ENCODE measurements at regions not wholly inside any gene's neighbourhood (a gene's known extent, or its start where the extent isn't known, plus 50 kb on each side); places are given as distances from the start of the nearest gene placed in this dataset.
"Not testable (repeated sequence)": the region's sequence is repeated elsewhere in the genome, so short reads cannot be mapped to it uniquely, and the experiment has no call there.

DNA sequence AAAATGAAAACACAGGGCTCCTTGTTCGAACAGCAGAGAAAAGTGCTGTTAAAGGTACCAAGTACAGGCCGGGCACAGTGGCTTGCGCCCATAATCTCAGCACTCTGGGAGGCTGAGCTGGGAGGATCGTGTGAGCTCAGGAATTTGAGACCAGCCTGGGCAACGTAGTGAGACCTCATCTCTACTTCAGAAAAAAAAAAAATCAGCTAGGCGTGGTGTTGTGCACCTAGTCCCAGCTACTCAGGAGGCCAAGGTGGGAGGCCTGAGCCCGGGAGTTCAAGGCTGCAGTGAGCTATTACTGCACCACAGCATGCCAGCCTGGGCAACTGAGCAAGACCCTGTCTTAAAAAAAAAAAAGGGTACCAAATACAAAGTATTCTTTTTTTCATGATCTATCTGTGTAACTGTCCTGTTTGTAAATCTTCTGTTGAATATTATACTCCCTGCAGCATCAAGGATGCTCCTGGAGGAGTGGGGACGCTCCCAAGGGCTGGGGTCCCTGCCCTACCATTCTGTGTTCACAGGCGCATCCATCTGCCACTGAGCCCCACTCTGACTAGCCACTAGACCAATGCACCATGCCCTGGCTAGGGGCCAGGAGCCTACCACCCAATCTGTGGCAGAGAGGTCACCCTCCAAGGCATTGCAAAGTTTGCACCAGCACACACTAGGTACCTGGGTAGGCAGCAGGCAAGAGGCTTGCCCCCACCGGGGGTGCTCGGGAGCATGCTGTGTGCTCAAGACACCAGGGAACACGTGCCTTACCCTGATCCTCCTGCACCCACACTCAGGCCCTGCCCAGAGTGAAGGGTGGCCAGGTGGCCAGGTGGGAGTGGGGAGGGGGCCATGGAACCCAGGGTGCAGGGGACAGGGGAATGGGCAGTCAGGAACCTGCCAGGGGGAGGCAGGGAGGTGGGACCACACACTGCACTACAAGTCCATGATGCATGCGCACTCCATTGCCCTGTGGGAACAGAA is 67.3 kb upstream of the KMT2C start:
- DNase-seq: no peak

DNA sequence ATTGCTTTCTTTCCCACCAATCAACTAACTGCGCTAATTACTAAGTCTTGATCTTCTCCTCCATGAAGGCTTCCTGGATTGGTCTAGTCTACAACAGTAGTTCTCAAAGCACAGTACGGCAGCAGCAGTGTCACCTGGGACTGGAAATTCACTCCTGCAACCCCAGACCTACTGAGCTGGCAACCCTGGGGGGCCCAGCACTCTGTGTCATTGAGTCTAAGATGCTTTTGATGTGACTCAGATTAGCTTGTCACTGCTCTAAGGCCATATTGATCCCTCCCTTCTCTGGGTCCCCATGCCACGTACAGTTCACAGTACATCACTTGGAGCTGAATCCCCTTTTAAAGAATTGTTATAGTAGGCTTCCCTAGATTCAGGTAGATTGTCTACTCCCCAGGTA is 65.7 kb upstream of the KMT2C start:
- no peak for DNase-seq

DNA sequence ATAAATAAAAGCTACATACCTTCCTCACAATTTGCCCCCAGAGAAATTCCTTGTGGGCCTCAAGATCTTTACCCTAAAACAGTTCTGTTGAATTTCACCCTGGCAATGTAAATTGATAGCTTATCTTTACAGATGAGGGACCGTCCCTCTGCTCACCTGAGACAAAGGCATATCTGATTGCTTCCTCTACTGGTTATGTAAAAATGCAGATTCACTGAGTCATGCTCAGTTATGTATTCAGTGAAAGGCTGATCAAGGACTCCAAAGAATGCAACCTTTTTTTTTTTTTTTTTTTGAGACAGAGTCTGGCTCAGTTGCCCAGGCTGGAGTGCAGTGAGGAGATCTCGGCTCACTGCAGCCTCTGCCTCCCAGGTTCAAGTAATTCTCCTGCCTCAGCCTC is 64.2 kb upstream of the KMT2C start:
- DNase-seq: not testable (repeated sequence)

DNA sequence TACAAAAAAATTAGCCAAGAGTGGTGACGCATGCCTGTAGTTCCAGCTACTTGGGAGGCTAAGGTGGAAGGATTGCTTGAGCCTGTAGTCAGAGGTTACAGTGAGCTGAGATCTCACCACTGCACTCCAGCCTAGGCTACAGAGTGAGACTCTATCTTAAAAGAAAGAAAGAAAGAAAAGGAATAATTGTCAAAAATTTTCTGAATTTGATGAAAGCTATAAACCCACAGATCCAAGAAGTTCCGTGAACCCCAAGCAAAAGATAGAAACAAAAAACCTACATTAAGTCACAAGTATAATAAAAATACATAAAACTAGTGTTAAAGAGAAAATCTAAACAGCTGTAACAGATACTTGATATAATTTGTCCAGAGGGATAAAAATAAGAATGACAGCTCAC is 60.1 kb upstream of the KMT2C start:
- no peak for DNase-seq

DNA sequence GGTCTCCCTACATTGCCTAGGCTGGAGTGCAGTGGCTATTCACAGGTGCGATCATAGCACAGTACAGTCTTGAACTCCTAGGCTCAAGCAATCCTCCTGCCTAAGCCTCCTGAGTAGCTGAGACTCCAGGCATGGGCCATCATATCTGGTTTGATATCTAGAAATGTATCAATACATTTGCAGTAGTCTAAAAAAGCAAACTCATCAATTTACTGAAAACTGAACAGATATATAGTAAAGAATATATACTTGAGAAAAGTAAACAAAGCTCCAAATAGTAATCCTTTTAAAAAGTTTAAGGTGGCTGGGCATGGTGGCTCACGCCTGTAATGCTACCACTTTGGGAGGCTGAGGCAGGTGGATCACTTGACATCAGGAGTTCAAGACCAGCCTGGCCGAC is 57.1 kb upstream of the KMT2C start:
- no peak for DNase-seq

DNA sequence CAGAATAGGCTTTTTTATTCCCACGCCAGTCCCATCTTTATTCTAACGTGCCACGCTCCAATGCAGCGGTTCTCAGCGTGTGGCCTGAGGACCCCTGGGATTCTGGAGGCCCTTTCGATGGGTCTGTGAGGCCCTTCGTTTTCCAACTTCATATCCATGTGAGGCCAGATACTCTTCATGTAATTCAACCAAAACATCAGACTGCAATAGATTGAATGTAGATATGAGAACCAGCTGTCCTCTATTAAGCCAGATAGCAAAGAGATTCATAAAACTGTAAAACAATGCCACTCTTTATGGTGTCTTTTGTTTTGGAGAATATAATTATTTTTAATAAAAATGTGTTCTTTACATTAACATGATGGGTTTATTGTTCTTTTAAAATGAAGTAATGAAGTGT is 53.2 kb upstream of the KMT2C start:
- DNase-seq: no peak

DNA sequence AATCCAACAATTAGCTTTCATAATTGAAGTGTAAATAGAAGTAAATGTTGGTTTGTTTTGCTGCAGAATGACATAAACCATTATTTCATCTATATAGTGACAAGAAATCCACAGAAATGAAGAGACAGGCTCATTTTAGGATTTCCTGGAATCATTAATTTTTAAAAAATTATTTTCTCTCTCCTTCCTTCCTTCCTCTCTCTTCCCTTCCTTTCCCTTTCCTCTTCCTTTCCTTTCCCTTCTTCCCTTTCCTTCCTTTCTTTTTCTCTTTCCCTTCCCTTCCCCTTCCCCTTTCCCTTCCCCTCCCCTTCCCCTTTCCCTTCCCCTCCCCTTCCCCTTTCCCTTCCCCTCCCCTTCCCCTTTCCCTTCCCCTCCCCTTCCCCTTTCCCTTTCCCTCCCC is 51.2 kb upstream of the KMT2C start:
- no peak for DNase-seq

DNA sequence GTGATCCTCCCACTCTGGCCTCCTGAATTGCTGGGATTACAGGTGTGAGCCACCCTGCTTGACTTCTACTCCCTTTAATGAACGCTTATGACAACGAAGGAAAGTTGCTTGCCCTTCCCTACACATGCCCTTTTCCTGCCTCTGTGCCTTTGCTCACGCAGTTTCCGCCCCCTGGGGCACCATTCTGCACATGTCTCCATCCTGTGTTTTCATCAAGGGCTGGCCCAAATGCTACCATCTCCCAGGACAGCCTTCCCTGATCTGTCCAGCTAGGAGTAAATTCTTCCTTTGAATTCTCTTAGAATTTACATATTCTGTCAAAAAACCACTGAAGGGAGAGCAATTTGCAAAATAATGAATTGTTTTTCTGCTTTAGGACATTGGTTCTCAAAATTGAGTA is 50.0 kb upstream of the KMT2C start:
- no peak for DNase-seq
